T47D (cell line): ENCODE measurements at regions not wholly inside any gene's neighbourhood (a gene's known extent, or its start where the extent isn't known, plus 50 kb on each side); places are given as distances from the start of the nearest gene placed in this dataset.
A peak's percentile ranks its signal among the peaks of the same experiment; 100 is the strongest.

Source experiments
- DNase-seq, 2 experiments: peaks; one replicate each; pipeline versions ENCODE4 v3.0.0 to v3.0.0-alpha.2; 2011 to 2012; ENCODE audit warnings: low read depth in 1 of 2, low spot score in 1 of 2
- JUND ChIP-seq: IDR thresholded peaks from 2 replicates; pipeline ENCODE4 v1.6.1; 2012; ENCODE audit warnings: low read depth
- in situ Hi-C: cut with HindIII; loops from 2 replicates; pipeline ENCODE4 v1.10.0; 2016; ENCODE audit warnings: low sequenced_read_pairs, low pct_unique_long_range_greater_than_20kb

- no peak for TF ChIP-seq JUND
- in situ Hi-C loops: no loop called here
- no peak for DNase-seq
Measured at GRCh38 chr20:7085467-7085866, 318.0 kb downstream of the BMP2 start.

- in situ Hi-C loops: no loop called here
- no peak for TF ChIP-seq JUND
- no peak for DNase-seq
Measured at GRCh38 chr20:7087803-7088202, 320.3 kb downstream of the BMP2 start.

- DNase-seq: no peak
- TF ChIP-seq JUND: no peak
- in situ Hi-C loops: no loop called here
Measured at GRCh38 chr20:7090001-7090400, 322.5 kb downstream of the BMP2 start.

DNA sequence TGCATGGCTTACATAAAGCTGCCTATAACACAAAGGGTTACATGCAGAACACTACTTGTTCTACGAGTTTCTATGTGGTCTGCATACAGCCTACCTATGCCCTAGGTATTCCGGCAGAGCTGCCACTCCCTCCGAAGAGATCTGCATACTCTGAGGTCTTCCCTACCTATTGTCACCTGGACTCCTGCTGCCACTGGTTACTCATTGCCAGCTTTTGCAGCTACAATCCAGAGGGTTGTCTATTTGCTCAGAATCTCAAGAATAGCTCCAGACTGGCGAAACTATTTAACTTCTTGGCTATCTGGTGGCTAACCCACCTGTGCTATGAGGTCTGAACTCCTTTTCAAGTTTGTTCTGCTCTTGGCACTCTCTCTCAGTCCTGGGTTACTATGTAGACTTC, 323.3 kb downstream of the BMP2 start:
- in situ Hi-C loops: no loop called here
- no peak for DNase-seq

DNA sequence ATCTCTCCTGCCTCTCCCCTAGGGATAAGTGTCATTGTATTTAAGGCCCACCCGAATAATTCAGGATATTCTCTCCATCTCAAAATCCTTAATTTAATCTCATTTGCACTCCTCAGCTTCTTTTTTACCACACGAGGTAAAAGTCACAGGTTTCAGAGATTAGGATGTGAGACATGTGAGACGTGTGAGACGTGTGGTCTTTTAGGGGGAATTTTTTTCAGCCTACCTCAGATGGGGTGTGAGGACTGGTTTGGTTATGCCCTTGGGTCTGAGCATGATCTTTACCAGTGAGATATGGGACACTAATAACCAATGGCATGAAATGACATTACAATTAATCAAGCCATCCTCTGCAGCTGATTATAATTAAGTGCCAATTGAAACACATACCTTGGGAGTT, 324.2 kb downstream of the BMP2 start:
- in situ Hi-C loops: no loop called here
- no peak for DNase-seq
- TF ChIP-seq JUND: no peak

More for the DNA sequence above, 323.3 kb downstream of the BMP2 start:
- no peak for TF ChIP-seq JUND

- DNase-seq: peak in 1 of 2 experiments; percentile 6
- no peak for TF ChIP-seq JUND
- in situ Hi-C loops: no loop called here
Measured at GRCh38 chr20:7094438-7094997, 327.0 kb downstream of the BMP2 start.

DNA sequence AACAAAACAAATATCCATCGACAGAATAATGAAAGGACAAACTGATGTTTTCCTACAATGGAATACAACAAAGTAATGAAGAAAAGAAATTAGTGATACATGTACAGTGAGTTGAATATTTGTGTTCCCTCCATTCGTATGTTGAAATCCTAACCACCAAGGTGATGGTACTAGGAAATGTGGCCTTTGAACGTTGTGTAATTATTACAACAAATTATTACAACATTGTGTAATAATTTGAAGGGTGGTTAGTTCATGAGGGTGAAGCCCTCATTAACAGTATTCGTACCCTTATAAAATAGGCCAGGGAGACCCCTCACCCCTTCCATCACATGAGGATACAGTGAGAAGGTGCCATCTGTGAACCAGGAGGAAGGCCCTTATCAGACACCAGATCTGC, 339.4 kb downstream of the BMP2 start:
- in situ Hi-C loops: no loop called here
- no peak for DNase-seq
- TF ChIP-seq JUND: no peak

DNA sequence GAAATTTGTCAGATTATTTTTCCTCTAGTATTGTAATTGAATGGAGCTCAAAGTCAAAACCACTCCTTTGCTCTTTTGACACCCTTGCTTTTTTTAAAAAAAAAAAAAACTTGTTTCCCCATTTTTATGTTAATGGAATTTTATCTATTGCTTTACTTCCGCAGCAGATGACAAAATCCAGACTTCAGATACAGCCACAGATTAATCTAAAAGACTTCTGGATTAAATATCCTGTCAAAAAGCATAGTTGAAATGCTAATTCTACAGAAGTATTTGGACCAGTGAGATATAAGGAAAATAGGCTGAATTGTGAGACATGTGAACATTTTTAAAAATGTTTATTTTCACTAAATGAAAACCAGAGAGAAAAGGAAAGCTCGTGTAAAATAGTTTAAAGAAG, 341.4 kb downstream of the BMP2 start:
- no peak for TF ChIP-seq JUND
- DNase-seq: no peak
- in situ Hi-C loops: no loop called here

GRCh38 chr20:7113577-7114466, 346.3 kb downstream of the BMP2 start:
- DNase-seq: peak; percentile 13 to 58
- no peak for TF ChIP-seq JUND
- in situ Hi-C loops: no loop called here

- TF ChIP-seq JUND: no peak
- in situ Hi-C loops: no loop called here
- DNase-seq: no peak
Measured at GRCh38 chr20:7123457-7123856, 356.0 kb downstream of the BMP2 start.

DNA sequence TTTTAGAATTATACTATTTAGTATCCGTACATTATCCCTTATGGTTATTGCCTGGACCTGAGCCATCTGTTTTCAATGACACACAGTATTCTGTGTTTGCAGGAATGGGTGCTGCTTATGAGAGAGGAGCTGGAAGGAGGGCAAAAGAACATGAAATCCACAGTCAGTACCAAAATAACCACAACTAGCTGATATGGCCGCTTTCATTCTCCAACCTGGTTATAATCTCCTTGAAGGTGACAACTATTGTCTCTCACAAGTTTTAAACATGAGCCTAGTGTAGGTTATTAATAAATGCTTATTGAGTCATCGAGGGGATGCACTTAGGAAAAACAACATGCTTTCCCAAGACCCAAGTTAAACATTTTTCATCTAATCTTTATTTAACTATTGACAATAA, 356.6 kb downstream of the BMP2 start:
- no peak for TF ChIP-seq JUND
- in situ Hi-C loops: no loop called here
- no peak for DNase-seq

GRCh38 chr20:7136886-7137285, 369.4 kb downstream of the BMP2 start:
- in situ Hi-C loops: no loop called here
- DNase-seq: no peak
- no peak for TF ChIP-seq JUND

DNA sequence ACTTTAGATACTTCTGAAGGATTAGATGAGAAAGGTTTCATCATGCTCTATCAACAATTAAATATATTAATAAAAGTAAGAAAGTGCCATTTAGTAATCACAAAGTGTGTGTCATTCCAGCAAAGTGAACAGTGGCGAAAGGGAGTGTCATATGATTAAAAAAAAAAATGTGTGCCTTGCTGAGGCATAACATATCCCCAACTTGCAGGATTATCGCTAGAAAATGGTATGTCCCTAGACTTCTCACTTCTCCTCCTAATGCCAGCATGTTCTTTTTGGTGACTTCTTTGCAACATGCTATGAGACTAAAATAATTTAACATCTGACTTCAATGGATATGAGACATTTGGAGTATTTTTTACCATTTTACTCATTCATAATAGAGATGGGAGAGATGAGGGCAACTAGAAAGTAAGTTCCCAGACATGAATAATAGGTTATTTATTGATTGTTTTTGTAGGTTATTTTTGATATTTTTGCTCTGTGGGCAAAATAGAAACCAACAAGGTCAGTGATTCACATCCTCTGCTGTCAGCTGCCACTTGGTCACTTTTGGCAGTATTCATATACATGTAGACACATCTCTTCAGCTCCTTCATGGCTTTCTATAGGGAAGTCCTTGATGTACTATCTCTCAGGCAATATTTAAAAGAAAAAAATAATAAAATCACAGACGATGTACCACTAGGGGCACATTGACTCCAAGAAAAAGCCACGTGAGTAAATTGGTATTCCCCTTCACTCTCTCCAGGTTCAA, 370.1 kb downstream of the BMP2 start:
- in situ Hi-C loops: no loop called here
- DNase-seq: no peak
- no peak for TF ChIP-seq JUND
